ENCODE measurements at regions not wholly inside any gene's neighbourhood (a gene's known extent, or its start where the extent isn't known, plus 50 kb on each side); places are given as distances from the start of the nearest gene placed in this dataset.

DNA sequence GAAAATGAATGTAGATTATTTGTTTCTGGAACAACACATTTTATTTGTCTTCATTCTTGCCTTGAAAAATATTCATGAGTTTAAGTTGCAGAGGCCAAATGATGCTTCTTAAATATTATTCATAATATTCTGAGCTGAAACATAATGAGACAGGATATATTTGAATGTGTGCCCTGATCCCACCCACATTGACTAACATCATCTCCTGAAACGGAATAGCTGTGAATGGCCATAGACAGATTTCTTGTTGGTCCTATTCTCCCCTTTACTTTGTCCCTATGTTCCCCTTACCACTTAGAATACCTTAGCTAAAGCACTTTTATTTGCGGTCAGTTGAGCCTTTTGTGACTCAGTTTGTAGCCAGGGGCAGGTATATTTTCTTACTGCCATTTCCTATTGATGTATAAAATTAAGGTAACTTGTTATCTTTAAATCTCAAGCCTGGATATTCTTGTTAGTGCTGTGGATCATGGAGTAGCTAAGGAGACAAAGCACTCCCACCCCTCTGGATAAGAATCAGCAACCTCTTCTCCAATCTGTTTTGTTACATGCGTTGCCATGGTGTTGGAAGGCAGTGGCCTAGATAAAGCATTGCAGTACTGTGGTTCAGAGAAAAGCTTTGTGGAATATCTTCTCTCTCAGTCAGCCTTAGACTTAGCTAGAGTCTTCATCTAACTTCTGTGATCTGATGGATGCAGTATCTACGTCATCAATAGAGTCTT lies 478.5 kb upstream of the DEPDC1 start:
- 44 to 61% methylated on average over 4 of the region's 4 CpGs for WGBS, 2 donors
- intact Hi-C loops (cut with DNase I; ENCODE audit: low total_unique reads), result no loop called here
- Histone ChIP-seq H3K4me1 (peaks cover 11% of the 10 kb centered on the region), H3K36me3 (ENCODE audit: low read depth, missing control alignments) (no peaks in the 10 kb centered on the region), H3K9me3 (no peaks in the 10 kb centered on the region), H3K27me3 (no peaks in the 10 kb centered on the region), H3K4me3 (no peak overlapping the region), H3K27ac (no peak overlapping the region)
- TF ChIP-seq, protein P1, sequence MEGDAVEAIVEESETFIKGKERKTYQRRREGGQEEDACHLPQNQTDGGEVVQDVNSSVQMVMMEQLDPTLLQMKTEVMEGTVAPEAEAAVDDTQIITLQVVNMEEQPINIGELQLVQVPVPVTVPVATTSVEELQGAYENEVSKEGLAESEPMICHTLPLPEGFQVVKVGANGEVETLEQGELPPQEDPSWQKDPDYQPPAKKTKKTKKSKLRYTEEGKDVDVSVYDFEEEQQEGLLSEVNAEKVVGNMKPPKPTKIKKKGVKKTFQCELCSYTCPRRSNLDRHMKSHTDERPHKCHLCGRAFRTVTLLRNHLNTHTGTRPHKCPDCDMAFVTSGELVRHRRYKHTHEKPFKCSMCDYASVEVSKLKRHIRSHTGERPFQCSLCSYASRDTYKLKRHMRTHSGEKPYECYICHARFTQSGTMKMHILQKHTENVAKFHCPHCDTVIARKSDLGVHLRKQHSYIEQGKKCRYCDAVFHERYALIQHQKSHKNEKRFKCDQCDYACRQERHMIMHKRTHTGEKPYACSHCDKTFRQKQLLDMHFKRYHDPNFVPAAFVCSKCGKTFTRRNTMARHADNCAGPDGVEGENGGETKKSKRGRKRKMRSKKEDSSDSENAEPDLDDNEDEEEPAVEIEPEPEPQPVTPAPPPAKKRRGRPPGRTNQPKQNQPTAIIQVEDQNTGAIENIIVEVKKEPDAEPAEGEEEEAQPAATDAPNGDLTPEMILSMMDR (IDR thresholded peaks at IDR 0.05), result no peak
- no peak for TF ChIP-seq POLR2A (IDR thresholded peaks at IDR 0.05)
- no peak for DNase-seq

DNA sequence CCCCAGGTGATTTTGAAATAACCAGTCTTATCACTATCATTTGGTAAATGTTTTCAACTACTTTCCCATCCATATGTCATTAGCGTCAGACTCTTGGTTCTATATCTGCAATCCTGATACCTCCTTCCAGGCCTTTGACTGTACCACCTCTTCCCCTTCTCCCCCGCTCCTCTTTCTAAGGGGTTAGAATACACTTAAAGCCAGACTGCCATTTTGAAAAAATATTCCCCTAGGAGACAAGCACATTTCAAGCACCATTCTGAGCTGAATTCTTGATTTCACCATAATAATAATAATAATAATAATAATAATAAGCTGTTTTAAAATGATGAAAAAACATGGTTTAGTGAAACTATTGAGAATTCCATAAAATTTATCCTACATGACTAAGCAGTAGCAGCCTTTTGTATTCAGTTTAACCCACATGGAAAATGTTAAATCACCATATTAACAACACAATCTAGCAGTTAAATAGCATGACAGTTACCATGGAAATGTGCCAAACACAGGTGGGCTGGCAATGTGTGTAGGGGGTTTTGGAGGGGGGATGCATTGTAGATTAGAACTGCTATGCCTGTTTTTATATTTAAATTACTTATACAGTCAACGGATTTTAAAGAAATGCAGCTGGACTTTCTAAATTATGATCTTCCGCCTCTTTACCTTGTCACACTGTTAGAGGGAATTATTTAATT lies 480.2 kb upstream of the DEPDC1 start:
- no peak for TF ChIP-seq POLR2A (IDR thresholded peaks at IDR 0.05)
- TF ChIP-seq, protein P1 (IDR thresholded peaks at IDR 0.05), result no peak
- DNase-seq, result no peak
- no peaks in the 10 kb centered on the region for H3K9me3 ChIP-seq
- intact Hi-C loops (cut with DNase I; ENCODE audit: low total_unique reads), result no loop called here
- H3K27me3 ChIP-seq, result no peaks in the 10 kb centered on the region
- H3K4me3 ChIP-seq, result no peak overlapping the region
- no peak overlapping the region for H3K27ac ChIP-seq
- 88 to 92% methylated on average over 4 of the region's 4 CpGs for WGBS, 2 donors
- peaks cover 11% of the 10 kb centered on the region for H3K4me1 ChIP-seq
- no peaks in the 10 kb centered on the region for H3K36me3 ChIP-seq (ENCODE audit: low read depth, missing control alignments)

DNA sequence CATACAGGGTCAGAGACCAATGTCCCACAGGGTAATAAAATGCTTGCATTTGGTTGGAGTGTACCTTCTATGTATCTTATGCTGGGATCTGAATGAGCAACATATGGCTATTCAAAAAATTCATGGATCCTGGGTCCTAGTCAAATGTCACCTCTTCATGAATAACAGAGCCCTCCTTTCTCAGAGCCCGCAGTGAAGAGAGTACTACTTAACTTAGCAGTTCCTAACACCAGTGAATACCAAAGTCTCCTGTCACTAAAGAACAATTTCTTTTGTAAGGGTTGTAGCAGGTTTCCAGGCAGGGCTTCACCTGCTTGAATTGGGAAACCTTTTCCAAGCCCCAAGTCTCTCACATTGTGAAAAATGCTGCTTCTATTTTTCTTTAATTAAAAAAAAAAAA lies 483.0 kb upstream of the DEPDC1 start:
- Histone ChIP-seq H3K4me1 (peaks cover 11% of the 10 kb centered on the region), H3K4me3 (no peak overlapping the region), H3K9me3 (no peaks in the 10 kb centered on the region), H3K36me3 (ENCODE audit: low read depth, missing control alignments) (no peaks in the 10 kb centered on the region), H3K27me3 (no peaks in the 10 kb centered on the region), H3K27ac (no peak overlapping the region)
- intact Hi-C loops (cut with DNase I; ENCODE audit: low total_unique reads), result no loop called here
- DNase-seq, result no peak
- no peak for TF ChIP-seq POLR2A (IDR thresholded peaks at IDR 0.05)
- TF ChIP-seq, protein P1 (IDR thresholded peaks at IDR 0.05), result no peak
- 84 to 90% methylated on average over 1 of the region's 1 CpG for WGBS, 2 donors

DNA sequence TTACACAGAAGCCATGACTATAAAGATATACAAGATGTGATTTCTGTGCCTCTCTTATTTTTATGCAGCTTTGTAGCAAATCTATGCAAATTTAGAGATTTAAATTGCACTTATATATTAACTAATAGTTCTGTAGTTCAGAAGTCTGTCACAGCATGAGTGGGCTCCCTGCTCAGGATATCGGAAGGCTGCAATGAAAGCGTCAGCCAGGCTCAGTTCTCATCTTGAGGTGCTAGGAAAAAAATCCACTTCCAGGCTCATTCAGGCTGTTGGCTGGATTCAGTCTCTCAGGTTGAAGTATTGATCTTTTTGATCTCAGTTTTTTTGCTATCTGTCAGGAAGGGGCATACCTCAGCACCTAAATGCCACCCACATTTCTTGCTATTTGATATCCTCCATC lies 487.4 kb upstream of the DEPDC1 start:
- H3K27me3 ChIP-seq, result no peaks in the 10 kb centered on the region
- H3K36me3 ChIP-seq (ENCODE audit: low read depth, missing control alignments), result no peaks in the 10 kb centered on the region
- H3K4me3 ChIP-seq, result no peak overlapping the region
- no peak for DNase-seq
- TF ChIP-seq, protein P1 (IDR thresholded peaks at IDR 0.05), result no peak
- TF ChIP-seq POLR2A (IDR thresholded peaks at IDR 0.05), result no peak
- no peaks in the 10 kb centered on the region for H3K9me3 ChIP-seq
- no peak overlapping the region for H3K27ac ChIP-seq
- H3K4me1 ChIP-seq, result no peaks in the 10 kb centered on the region
- 88 to 90% methylated on average over 2 of the region's 2 CpGs for WGBS, 2 donors
- intact Hi-C loops (cut with DNase I; ENCODE audit: low total_unique reads), result no loop called here
